ENCODE measurements at regions not wholly inside any gene's neighbourhood (a gene's known extent, or its start where the extent isn't known, plus 50 kb on each side); places are given as distances from the start of the nearest gene placed in this dataset.

DNA sequence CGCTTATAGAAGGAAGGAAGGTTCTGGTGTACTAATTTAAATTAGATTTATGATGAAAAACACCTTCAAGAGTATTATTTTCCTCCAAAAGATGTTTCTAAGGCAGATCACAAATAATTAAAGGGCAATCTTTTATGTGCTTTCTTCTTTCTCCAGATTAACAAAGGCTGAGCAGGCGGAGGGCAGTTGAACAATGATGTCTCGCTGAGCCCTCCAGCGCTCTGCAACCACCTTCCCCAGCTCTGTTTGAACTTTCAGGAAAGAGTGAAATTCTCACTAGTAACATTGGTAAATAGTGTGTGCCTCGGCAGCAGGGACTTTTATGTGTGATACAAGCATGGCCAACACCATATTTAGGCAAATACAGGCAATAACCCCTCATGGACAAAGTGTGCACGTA lies 379.1 kb upstream of the MKI67 start:
- no peak overlapping the region for H3K4me3 Mint-ChIP-seq
- H3K27ac Mint-ChIP-seq = no peak overlapping the region
- no peaks in the 10 kb centered on the region for H3K36me3 Mint-ChIP-seq (ENCODE audit: low read depth)
- H3K27me3 Mint-ChIP-seq = peaks cover 8% of the 10 kb centered on the region
- no peaks in the 10 kb centered on the region for H3K4me1 Mint-ChIP-seq
- H3K9me3 Mint-ChIP-seq = peaks cover 7% of the 10 kb centered on the region
- ATAC-seq (replicated peaks) = no peak

- no peak overlapping the region for H3K4me3 Mint-ChIP-seq
- no peak for ATAC-seq (replicated peaks)
- no peaks in the 10 kb centered on the region for H3K36me3 Mint-ChIP-seq (ENCODE audit: low read depth)
- peaks cover 7% of the 10 kb centered on the region for H3K9me3 Mint-ChIP-seq
- H3K27me3 Mint-ChIP-seq = peaks cover 8% of the 10 kb centered on the region
- no peak overlapping the region for H3K27ac Mint-ChIP-seq
- no peaks in the 10 kb centered on the region for H3K4me1 Mint-ChIP-seq
These were observed 380.2 kb upstream of the MKI67 start for GRCh38 chr10:128506423-128506822.

DNA sequence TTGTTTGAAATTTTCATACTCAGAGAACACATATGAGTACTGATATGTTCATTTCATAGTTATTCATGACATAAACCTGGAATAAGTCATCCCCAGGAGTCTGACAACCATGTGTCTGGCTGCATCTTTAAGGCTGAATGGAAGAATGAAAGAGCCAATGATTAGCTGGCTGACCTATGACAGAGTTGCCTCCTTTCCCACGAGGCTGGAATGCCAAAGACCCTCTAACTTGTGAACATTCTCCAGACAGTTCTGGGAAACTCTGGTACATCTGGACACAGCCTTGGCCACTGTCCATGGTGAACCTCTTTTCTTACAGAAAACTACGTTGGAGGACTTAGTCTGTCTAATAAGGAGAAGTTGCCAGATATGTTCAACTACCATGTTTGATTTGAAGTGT lies 380.8 kb upstream of the MKI67 start:
- H3K27ac Mint-ChIP-seq = no peak overlapping the region
- peaks cover 8% of the 10 kb centered on the region for H3K27me3 Mint-ChIP-seq
- peaks cover 7% of the 10 kb centered on the region for H3K9me3 Mint-ChIP-seq
- no peaks in the 10 kb centered on the region for H3K36me3 Mint-ChIP-seq (ENCODE audit: low read depth)
- no peaks in the 10 kb centered on the region for H3K4me1 Mint-ChIP-seq
- ATAC-seq (replicated peaks) = no peak
- no peak overlapping the region for H3K4me3 Mint-ChIP-seq

- Mint-ChIP-seq H3K9me3 (peaks cover 7% of the 10 kb centered on the region), H3K27ac (no peak overlapping the region), H3K4me1 (no peaks in the 10 kb centered on the region), H3K36me3 (ENCODE audit: low read depth) (no peaks in the 10 kb centered on the region), H3K4me3 (no peak overlapping the region), H3K27me3 (no peaks in the 10 kb centered on the region)
- ATAC-seq (replicated peaks) = no peak
These were observed 385.1 kb upstream of the MKI67 start for GRCh38 chr10:128511284-128511683.

DNA sequence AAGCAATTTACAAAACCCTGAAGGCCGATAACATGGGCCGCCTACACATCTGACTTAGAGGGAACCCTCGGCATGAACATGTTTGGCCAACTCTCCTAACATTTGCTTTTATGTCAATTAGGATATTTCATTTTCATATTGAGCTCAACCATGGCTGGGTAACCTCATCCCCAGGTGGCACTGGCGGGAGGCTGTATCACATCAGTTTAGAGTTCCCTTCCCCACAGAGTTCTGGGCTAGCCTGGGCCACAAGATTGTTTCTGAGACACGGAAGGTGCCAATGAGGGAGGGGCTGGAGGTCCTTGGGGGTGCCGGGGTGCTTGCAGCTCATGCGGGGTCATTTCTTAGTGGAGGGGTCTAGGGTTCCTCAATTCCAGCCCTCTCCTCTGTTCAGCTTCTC lies 386.5 kb upstream of the MKI67 start:
- no peak overlapping the region for H3K27ac Mint-ChIP-seq
- no peak for ATAC-seq (replicated peaks)
- H3K4me3 Mint-ChIP-seq = no peak overlapping the region
- peaks cover 5% of the 10 kb centered on the region for H3K9me3 Mint-ChIP-seq
- H3K27me3 Mint-ChIP-seq = no peaks in the 10 kb centered on the region
- no peaks in the 10 kb centered on the region for H3K36me3 Mint-ChIP-seq (ENCODE audit: low read depth)
- H3K4me1 Mint-ChIP-seq = no peaks in the 10 kb centered on the region

DNA sequence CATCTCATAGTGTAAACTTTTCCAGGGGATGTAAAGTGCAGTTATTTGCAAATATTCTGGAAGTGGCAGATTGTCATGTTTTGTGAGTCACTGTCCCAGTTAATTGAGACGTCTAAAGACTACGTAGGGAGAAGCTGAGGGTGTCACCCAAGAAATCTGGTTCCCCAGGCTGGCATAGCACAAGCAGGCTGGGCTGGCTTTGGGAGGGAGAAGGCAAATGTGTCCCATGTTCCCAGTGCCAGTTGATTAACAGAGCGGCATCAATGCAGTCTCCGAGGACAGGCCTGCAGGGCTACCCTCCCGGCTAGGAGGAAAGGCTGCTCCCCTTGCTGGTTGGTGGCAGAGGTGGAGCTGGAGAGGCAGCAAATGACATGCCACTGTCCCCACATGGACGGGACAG lies 388.3 kb upstream of the MKI67 start:
- no peak overlapping the region for H3K27ac Mint-ChIP-seq
- H3K9me3 Mint-ChIP-seq = no peaks in the 10 kb centered on the region
- ATAC-seq (replicated peaks) = no peak
- H3K36me3 Mint-ChIP-seq (ENCODE audit: low read depth) = no peaks in the 10 kb centered on the region
- H3K4me1 Mint-ChIP-seq = no peaks in the 10 kb centered on the region
- H3K27me3 Mint-ChIP-seq = no peaks in the 10 kb centered on the region
- H3K4me3 Mint-ChIP-seq = no peak overlapping the region

DNA sequence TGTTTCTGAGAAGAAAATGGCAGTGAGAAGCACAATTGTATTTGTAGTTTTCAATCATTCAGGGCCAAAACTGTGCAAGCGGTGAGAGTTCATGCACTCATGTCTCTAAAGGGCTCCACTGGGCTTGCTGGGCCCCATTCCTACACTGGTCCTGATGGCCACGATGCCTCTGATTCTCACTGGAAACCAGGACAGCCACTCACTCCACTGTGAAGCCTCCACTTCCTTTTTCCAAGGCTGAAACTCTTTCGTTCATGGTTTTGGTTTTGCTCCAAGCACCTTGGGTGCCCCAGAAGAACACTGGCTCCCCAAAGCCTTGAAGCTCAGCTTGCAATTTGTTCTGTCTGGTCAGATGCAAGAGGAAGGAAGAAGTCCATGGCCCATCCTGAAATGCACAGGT lies 390.0 kb upstream of the MKI67 start:
- Mint-ChIP-seq H3K27me3 (no peaks in the 10 kb centered on the region), H3K9me3 (no peaks in the 10 kb centered on the region), H3K27ac (no peak overlapping the region), H3K36me3 (ENCODE audit: low read depth) (no peaks in the 10 kb centered on the region), H3K4me1 (no peaks in the 10 kb centered on the region), H3K4me3 (no peak overlapping the region)
- no peak for ATAC-seq (replicated peaks)

- Mint-ChIP-seq H3K4me3 (no peak overlapping the region), H3K36me3 (ENCODE audit: low read depth) (no peaks in the 10 kb centered on the region), H3K4me1 (no peaks in the 10 kb centered on the region), H3K27me3 (peaks cover 3% of the 10 kb centered on the region), H3K27ac (no peak overlapping the region), H3K9me3 (no peaks in the 10 kb centered on the region)
- no peak for ATAC-seq (replicated peaks)
These were observed 390.9 kb upstream of the MKI67 start for GRCh38 chr10:128517167-128517566.

GRCh38 chr10:128518000-128518399 lies 391.8 kb upstream of the MKI67 start:
- H3K27me3 Mint-ChIP-seq = peaks cover 3% of the 10 kb centered on the region
- no peak overlapping the region for H3K27ac Mint-ChIP-seq
- no peak overlapping the region for H3K4me3 Mint-ChIP-seq
- no peaks in the 10 kb centered on the region for H3K9me3 Mint-ChIP-seq
- H3K4me1 Mint-ChIP-seq = no peaks in the 10 kb centered on the region
- ATAC-seq (replicated peaks) = no peak
- H3K36me3 Mint-ChIP-seq (ENCODE audit: low read depth) = no peaks in the 10 kb centered on the region

DNA sequence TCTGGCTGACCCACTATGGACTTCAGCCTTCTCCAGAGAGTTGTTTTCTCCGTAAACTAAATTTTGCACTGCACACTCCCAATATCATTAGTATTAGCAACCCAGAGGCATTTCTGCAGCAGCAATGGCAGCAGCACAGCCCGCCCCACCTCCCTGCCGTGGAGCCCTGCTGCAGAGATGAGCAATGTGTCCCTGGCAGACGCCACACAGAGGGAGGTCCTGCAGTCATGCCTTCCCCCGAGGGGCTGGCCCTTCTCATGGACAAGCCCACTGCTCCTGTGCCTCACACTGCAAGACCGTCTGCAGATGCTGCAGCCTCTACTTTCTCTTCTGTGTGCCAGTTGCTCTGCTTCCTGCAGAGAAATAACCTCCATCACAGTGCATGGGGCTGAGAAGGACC lies 393.4 kb upstream of the MKI67 start:
- Mint-ChIP-seq H3K4me1 (no peaks in the 10 kb centered on the region), H3K27me3 (peaks cover 3% of the 10 kb centered on the region), H3K9me3 (no peaks in the 10 kb centered on the region), H3K4me3 (no peak overlapping the region), H3K27ac (no peak overlapping the region), H3K36me3 (ENCODE audit: low read depth) (no peaks in the 10 kb centered on the region)
- no peak for ATAC-seq (replicated peaks)

- no peak for ATAC-seq (replicated peaks)
- H3K36me3 Mint-ChIP-seq (ENCODE audit: low read depth) = no peaks in the 10 kb centered on the region
- no peaks in the 10 kb centered on the region for H3K9me3 Mint-ChIP-seq
- peaks cover 3% of the 10 kb centered on the region for H3K27me3 Mint-ChIP-seq
- H3K4me1 Mint-ChIP-seq = no peaks in the 10 kb centered on the region
- H3K27ac Mint-ChIP-seq = no peak overlapping the region
- no peak overlapping the region for H3K4me3 Mint-ChIP-seq
These were observed 394.1 kb upstream of the MKI67 start for GRCh38 chr10:128520211-128520815.

DNA sequence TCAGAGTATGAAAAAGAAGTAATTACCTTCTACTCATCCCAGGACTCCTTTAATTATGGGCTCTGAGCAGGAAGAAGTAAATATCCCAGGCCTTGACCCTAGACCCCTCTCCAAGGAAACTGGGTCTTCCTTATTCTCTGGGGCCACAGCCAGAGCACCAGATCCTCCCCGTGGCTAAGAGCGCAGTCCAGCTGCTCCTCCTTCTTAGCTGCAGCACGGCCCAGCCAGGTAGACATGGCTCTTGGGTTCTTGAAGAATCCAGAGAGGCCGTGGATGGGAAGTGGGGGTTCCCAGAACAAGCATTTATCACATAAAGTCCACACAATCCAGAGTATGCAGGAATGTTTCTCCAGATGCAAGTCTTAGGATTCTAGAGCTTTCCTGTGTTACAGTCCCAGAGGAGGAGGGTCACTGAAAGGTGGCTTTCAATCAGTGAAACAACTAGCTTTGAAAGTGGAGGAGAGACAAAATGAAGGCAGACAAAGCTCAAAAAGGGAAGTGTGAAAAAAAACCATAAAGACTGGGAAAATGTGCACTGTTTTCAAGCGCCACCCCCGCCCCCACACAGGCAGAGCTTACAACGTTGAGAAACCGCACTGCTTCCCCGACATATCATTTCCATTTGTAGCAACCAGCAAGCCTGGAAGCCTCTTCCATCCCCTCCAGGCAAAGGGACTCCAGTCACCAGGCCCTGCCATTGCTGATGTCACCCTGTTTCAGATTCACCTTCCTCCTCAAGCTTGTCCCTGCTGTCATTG lies 396.5 kb upstream of the MKI67 start:
- Mint-ChIP-seq H3K27me3 (peaks cover 3% of the 10 kb centered on the region), H3K4me3 (no peak overlapping the region), H3K4me1 (no peaks in the 10 kb centered on the region), H3K9me3 (no peaks in the 10 kb centered on the region), H3K36me3 (ENCODE audit: low read depth) (no peaks in the 10 kb centered on the region), H3K27ac (no peak overlapping the region)
- no peak for ATAC-seq (replicated peaks)

- H3K27ac Mint-ChIP-seq = no peak overlapping the region
- no peaks in the 10 kb centered on the region for H3K4me1 Mint-ChIP-seq
- no peak for ATAC-seq (replicated peaks)
- H3K27me3 Mint-ChIP-seq = peaks cover 5% of the 10 kb centered on the region
- no peak overlapping the region for H3K4me3 Mint-ChIP-seq
- H3K9me3 Mint-ChIP-seq = no peaks in the 10 kb centered on the region
- no peaks in the 10 kb centered on the region for H3K36me3 Mint-ChIP-seq (ENCODE audit: low read depth)
These were observed 399.2 kb upstream of the MKI67 start for GRCh38 chr10:128525444-128525843.

DNA sequence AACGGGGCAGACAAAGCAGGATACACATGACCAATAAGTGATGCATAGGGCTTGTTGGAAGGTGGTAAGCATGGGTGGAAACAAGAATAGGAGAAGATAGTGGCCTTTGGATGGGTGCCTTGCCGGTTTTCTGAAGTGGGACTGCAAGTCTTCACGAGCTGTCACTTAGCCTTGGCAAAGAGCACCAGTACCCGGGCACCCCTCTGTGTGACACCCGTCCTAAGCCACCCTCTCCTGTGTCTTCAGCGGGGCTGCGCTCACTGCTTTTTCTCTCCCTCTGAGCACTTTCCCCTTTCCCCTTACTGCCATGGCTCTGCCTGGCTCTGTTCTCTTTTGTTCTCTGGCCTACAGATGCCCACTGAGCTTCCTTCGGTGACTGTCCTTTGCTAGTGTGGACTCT lies 399.7 kb upstream of the MKI67 start:
- Mint-ChIP-seq H3K4me3 (no peak overlapping the region), H3K4me1 (no peaks in the 10 kb centered on the region), H3K9me3 (no peaks in the 10 kb centered on the region), H3K27me3 (peaks cover 5% of the 10 kb centered on the region), H3K36me3 (ENCODE audit: low read depth) (no peaks in the 10 kb centered on the region), H3K27ac (no peak overlapping the region)
- ATAC-seq (replicated peaks) = no peak

- Mint-ChIP-seq H3K4me3 (no peak overlapping the region), H3K9me3 (no peaks in the 10 kb centered on the region), H3K4me1 (no peaks in the 10 kb centered on the region), H3K36me3 (ENCODE audit: low read depth) (no peaks in the 10 kb centered on the region), H3K27me3 (peaks cover 7% of the 10 kb centered on the region), H3K27ac (no peak overlapping the region)
- no peak for ATAC-seq (replicated peaks)
These were observed 400.7 kb upstream of the MKI67 start for GRCh38 chr10:128526791-128527375.
